GM19324 (cell line): ENCODE measurements at regions not wholly inside any gene's neighbourhood (a gene's known extent, or its start where the extent isn't known, plus 50 kb on each side); places are given as distances from the start of the nearest gene placed in this dataset.
"Not testable (repeated sequence)": the region's sequence is repeated elsewhere in the genome, so short reads cannot be mapped to it uniquely, and the experiment has no call there.

Experiments used
- ATAC-seq: cut with Tn5 transposase; IDR thresholded peaks from one replicate; pipeline ENCODE4 v1.9.1; 2021; ENCODE audit warnings: mild to moderate bottlenecking, moderate library complexity; ENCODE audit not compliant: unreplicated experiment, low FRiP score

DNA sequence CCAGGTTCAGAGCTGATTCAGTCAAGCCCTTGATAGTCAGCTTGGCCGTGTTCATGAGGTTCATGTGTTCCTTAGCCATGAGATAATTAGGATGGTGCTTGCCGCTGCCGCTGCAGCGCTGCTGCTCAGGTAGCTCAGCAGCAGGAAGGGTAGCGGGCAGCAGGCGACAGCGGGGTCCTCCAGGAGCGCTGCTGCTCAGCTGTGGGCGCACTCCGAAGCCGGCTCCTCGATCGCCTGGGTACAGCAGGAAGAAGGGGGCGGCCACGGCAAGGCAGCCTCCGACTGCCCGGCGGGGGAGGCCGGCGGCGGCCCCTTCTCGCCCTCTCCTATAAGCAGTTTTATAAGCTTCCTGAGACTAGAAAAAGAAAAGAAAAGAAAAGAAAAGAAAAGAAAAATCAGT is 1253.6 kb downstream of the EFNA5 start:
- ATAC-seq: no peak

DNA sequence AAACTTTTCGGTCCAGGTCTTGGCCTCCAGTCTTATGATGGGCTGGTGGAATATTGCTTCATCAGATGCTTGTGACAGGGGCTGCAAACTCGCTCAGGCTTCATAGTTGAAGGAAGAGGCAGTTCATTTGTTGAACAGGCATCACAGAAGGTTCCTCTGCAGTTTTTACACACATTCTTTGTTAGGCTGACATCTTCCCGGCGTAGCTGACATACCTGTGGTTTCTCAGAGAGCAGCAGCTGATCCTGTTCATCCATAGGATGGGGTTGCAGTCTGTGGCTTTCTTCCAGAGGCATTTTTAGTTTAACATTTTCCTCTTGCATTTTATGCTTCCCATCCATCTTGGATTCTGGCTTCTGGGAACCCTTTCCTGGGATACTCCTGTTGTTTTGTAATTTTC is 1255.2 kb downstream of the EFNA5 start:
- ATAC-seq: no peak

- ATAC-seq: no peak
Observed at GRCh38 chr5:106414342-106414741, 1256.4 kb downstream of the EFNA5 start.

DNA sequence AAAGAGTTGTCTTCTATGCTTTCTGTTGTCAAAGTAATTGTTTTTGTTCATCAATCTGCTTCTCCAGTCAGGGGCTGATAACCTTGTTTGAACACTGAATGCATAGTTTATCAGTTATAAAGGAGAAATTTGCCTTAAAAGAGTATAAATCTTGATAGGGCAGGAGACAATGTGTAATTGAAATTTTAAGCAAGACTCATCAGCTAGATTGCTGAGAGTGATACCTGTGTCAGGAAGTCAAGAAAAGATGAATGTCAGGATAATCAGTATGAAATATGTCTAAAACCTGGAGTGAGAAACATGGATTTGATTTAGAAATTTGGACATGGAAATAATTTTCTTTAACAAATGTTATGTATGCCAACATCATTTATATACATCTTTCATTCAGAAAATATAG is 1258.1 kb downstream of the EFNA5 start:
- ATAC-seq: no peak

- ATAC-seq: no peak
Observed at GRCh38 chr5:106408570-106408969, 1262.2 kb downstream of the EFNA5 start.

- no peak for ATAC-seq
Observed at GRCh38 chr5:106408141-106408540, 1262.6 kb downstream of the EFNA5 start.

DNA sequence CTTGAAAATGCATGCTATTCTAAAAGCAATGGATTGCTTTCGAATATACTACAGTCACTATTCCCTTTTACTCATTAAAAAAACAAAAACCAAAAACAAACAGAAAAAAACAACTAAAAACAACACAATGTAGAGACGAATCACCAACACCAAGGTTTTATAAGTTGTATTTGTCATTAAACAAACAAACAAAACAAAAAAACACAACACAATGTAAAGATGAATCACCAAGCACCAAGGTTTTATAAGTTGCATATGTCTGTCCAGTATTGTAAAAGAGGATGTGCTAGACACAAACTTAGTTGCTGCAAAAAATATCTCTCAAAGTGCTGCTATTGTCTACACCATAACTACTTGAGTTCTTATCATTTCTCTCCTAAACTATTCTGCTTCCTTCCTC is 1269.2 kb downstream of the EFNA5 start:
- no peak for ATAC-seq

GRCh38 chr5:106399391-106399790 is 1271.3 kb downstream of the EFNA5 start:
- no peak for ATAC-seq

DNA sequence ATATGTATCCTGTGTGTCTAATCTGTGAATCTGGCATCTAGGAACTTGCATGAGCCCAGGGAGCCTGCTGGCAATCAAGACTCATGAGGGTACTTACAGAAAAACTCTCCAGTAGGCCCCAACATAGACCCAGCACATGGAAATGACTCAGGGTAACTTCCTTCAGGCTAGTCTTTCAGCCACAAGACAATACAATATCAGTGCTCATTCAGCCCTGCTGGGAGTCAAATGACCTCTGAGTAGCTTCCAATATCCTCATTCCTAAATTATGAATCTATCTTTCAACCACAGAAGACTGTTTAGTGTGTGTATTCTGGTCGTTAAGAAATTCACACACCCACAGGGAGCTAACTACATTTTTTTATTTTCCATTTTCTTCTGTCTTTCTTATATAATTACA is 1273.0 kb downstream of the EFNA5 start:
- no peak for ATAC-seq

- no peak for ATAC-seq
Observed at GRCh38 chr5:106393276-106393675, 1277.5 kb downstream of the EFNA5 start.

- ATAC-seq: no peak
Observed at GRCh38 chr5:106392766-106393165, 1278.0 kb downstream of the EFNA5 start.

- ATAC-seq: not testable (repeated sequence)
Observed at GRCh38 chr5:106387767-106388166, 1283.0 kb downstream of the EFNA5 start.

- ATAC-seq: no peak
Observed at GRCh38 chr5:106386287-106386686, 1284.5 kb downstream of the EFNA5 start.

- no peak for ATAC-seq
Observed at GRCh38 chr5:106380736-106381135, 1290.0 kb downstream of the EFNA5 start.

DNA sequence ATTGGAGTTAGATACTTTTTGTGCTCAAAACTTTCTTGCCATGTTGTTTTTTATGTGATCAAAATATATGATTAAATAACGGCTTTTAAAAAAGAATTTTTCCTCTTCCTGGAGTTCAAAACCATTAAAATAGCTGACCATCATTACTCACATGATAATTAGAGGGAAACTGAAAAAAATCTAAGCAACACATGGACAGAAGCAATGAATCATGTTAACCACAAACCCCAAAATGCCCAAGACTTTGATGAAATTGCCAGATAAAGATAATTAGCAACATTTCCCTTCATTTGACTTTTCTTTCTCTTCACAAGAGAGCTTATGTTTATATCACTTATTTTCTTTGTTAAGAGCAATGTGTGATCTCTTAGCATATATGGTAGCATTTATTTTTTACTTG is 1294.2 kb downstream of the EFNA5 start:
- ATAC-seq: no peak

- no peak for ATAC-seq
Observed at GRCh38 chr5:106374956-106375355, 1295.8 kb downstream of the EFNA5 start.

- ATAC-seq: no peak
Observed at GRCh38 chr5:106368021-106368420, 1302.7 kb downstream of the EFNA5 start.

DNA sequence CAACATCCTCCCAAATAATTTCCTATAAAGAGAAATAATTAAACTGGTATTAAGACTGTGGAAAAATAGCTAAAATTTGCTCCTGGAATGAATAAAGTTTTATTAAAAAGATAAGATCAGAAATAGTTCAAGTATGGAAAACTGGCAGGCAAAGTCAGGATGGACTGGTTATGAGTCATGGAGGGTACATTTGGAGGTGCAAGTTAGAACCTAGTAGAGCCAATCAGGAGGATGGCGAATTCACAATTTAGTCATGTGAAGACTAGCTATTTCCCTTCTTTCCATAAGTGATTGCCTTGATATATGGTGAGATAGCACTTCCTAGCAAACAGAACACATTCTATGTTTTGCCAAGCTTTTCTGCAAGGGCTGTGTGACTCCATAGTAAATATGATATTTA is 1303.5 kb downstream of the EFNA5 start:
- ATAC-seq: no peak

DNA sequence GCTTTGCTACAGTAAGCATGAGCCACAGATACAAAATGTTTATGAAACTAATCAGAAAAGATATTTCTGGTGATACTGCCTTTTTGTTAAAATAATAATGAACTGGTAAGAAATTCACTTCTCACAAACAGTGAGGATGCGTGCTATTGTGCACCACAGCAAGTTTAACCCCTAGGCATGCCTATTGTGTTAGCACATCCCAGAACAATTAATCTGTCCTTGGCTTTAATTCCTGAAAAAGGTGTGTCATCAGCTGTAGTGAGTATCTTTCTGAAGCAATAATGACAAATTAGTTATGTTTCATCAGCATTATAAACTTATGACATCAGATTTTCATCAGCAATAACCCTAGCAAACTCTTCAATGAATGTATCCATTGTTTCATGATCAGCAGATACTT is 1307.2 kb downstream of the EFNA5 start:
- no peak for ATAC-seq

DNA sequence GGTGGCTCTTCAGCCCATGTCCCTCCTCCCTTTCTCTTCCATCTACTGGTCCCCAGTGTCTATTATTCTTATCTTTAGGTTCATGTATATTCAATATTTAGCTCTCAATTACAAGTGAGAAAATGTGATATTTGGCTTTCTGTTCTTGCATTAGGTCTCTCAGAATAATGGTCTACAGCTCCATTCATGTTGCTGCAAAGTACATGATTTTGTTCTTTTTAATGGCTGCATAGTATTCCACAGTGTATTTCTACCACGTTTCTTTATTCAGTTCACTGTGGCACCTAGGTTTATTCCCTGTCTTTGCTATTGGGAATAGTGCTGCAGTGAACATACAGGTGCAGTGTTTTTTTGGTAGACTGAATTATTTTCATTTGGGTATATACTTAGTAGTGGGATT is 1308.8 kb downstream of the EFNA5 start:
- no peak for ATAC-seq

DNA sequence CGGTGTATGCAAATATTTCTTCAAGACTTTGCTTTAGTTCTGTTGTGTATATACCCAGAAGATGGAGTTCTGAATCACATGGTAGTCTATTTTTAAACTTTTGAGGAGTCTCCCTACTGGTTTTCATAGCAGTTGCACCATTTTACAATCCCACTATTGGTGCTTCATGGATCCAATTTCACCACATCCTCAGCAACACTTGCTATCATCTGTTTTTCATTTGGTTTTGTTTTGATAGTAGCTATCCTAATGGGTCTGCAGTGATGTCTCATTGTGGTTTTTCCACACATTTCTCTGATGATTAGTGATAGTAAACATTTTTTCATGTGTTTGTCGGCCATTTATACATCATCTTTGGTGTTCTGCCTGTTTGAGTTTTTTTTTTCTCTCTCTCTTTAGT is 1339.3 kb downstream of the EFNA5 start:
- no peak for ATAC-seq

DNA sequence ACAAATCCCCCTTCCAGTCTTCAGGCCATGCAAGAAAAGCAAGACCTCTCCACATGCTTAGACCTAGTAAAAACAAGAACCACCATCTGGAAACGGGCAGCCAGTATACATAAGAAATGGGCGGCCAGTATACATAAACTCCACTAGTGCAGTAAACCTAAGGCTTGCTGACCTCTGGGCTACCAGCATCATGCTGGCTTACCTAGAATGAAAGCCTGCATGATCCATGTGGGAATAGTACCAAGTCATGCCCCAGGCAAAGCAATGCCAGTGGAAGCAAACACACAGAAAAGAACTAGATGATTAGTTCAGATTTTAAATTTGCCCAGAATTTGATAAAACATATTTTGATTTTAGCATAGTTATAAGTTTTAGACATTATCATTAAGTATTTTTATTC is 1346.4 kb downstream of the EFNA5 start:
- ATAC-seq: no peak

DNA sequence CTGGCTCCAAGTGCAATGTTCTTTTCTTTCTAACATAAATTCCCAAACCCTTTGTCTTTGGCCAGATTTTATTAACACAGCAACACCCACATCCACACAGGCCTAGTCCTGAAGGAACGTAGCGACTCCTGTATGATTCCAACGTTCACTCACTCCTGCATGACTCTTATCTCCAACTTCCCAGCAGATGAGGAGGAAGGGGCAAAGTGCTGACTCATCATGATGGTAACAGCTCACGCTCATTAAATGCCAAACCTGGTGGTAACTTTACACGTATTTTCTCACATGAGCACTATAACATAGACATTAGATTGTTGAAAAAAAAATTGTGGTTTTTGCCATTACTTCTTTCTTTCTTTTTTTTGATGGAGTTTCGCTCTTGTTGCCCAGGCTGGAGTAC is 1349.5 kb downstream of the EFNA5 start:
- no peak for ATAC-seq
